Stomach (tissue), 8 donors: ENCODE measurements at regions not wholly inside any gene's neighbourhood (a gene's known extent, or its start where the extent isn't known, plus 50 kb on each side); places are given as distances from the start of the nearest gene placed in this dataset.

ENCODE experiments used
- DNase-seq, 2 donors: peaks; one replicate each; pipeline versions ENCODE4 v3.0.0 to v3.0.0-alpha.2; 2013 to 2019
- H3K27ac ChIP-seq, 5 donors: fragments of 200-600 bp in 4 of 5; sonication (generic) in 4 of 5; one replicate each; pipeline ENCODE4 v1.5.1; 2013 to 2019; ENCODE audit warnings: mild to moderate bottlenecking in 1 of 5, moderate library complexity in 1 of 5
- H3K27me3 ChIP-seq, 3 donors: fragments of 200-600 bp; sonication (generic); one replicate each; pipeline ENCODE4 v1.5.1; 2017 to 2019; ENCODE audit warnings: mixed run types in 1 of 3
- H3K36me3 ChIP-seq, 4 donors: fragments of 200-600 bp; sonication (generic); 1 replicate in 3 of 4; 2 replicates in 1 of 4; pipeline ENCODE4 v1.5.1; 2016 to 2019
- H3K4me1 ChIP-seq, 4 donors: fragments of 200-600 bp; sonication (generic); one replicate each; pipeline ENCODE4 v1.5.1; 2016 to 2019
- H3K4me3 ChIP-seq, 4 donors: fragments of 200-600 bp; sonication (generic) in 3 of 4; one replicate each; pipeline ENCODE4 v1.5.1; 2016 to 2019; ENCODE audit warnings: mild to moderate bottlenecking in 1 of 4
- H3K9me3 ChIP-seq, 4 donors: fragments of 200-600 bp; sonication (generic); one replicate each; pipeline ENCODE4 v1.5.1; 2016 to 2019
- EP300 ChIP-seq: sonication (generic); formaldehyde crosslinking; IDR thresholded peaks from one replicate; pipeline ENCODE4 v1.6.1; 2017; ENCODE audit warnings: antibody characterized with exemption
- POLR2A ChIP-seq, 4 donors: fragments of 450-650 bp; IDR thresholded peaks; one replicate each; pipeline ENCODE4 v1.6.1; 2016; ENCODE audit warnings: antibody characterized with exemption in 4 of 4, control low read depth in 2 of 4, mild to moderate bottlenecking in 1 of 4, moderate library complexity in 1 of 4
- POLR2AphosphoS5 ChIP-seq, 3 donors: sonication (generic); formaldehyde crosslinking; IDR thresholded peaks; one replicate each; pipeline ENCODE4 v1.6.1; 2016; ENCODE audit warnings: antibody characterized with exemption in 3 of 3
- WGBS, 5 donors: extraction: QIAGEN DNeasy Blood & Tissue Kit in 3 of 5; methylation state at CpG; one replicate each; pipeline versions ENCODE4 v1.1.5 to v1.1.7; 2013 to 2018; 5-methylcytosine and 5-hydroxymethylcytosine counted together
- intact Hi-C: fragments of 100-400 bp; cut with DNase I; formaldehyde crosslinking; loops from one replicate; pipeline ENCODE4 v1.15.1; 2023; ENCODE audit warnings: low total_unique reads
- TF ChIP-seq, protein P1 (sequence below), 7 experiments: fragments of 450-650 bp in 4 of 7; fragments of 200-600 bp in 3 of 7; sonication (generic) in 3 of 7; IDR thresholded peaks; one replicate each; pipeline ENCODE4 v1.5.1; 2016 to 2019; ENCODE audit warnings: antibody characterized with exemption in 7 of 7, control low read depth in 2 of 7, mild to moderate bottlenecking in 1 of 7
- donor health status: healthy with polysubstance abuse.
- donor health status: Bipolar disorder and iron deficiency.
- donor health status: healthy.

DNA sequence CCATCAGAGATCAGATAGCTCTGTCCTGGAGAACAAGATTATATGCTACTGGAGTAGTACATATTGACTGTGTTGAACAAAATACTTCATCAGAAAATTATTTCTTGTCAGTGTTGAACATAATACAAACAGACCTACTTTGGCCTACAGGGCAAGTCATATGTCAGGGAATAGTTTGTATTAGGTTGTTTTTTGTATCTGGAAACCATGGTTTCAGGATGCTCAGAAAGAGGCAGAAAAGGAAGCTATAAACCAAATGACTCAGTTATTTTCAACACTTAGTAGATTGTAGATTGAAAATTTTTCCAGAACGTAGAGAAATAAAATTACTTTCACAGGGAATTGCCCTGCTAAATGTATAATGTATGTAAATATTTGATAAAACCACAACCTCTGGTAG is 198.4 kb downstream of the CYB561 start:
- Histone ChIP-seq H3K9me3 (peaks cover 0 to 11% (median 2%) of the 10 kb centered on the region in 4 donors), H3K4me1 (peaks cover 0 to 16% (median 6%) of the 10 kb centered on the region in 4 donors), H3K4me3 (no peak overlapping the region), H3K36me3 (peaks cover 0 to 8% (median 0%) of the 10 kb centered on the region in 4 donors), H3K27me3 (no peaks in the 10 kb centered on the region), H3K27ac (no peak overlapping the region)
- DNase-seq = no peak
- intact Hi-C loops = no loop called here
- WGBS, 5 donors = 83 to 89% (median 86%) methylated on average over 1 of the region's 1 CpG
- TF ChIP-seq POLR2AphosphoS5 (IDR thresholded peaks at IDR 0.05) (no peak), EP300 (no peak), POLR2A (IDR thresholded peaks at IDR 0.05) (no peak)
- TF ChIP-seq, protein P1, sequence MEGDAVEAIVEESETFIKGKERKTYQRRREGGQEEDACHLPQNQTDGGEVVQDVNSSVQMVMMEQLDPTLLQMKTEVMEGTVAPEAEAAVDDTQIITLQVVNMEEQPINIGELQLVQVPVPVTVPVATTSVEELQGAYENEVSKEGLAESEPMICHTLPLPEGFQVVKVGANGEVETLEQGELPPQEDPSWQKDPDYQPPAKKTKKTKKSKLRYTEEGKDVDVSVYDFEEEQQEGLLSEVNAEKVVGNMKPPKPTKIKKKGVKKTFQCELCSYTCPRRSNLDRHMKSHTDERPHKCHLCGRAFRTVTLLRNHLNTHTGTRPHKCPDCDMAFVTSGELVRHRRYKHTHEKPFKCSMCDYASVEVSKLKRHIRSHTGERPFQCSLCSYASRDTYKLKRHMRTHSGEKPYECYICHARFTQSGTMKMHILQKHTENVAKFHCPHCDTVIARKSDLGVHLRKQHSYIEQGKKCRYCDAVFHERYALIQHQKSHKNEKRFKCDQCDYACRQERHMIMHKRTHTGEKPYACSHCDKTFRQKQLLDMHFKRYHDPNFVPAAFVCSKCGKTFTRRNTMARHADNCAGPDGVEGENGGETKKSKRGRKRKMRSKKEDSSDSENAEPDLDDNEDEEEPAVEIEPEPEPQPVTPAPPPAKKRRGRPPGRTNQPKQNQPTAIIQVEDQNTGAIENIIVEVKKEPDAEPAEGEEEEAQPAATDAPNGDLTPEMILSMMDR (IDR thresholded peaks at IDR 0.05) = no peak

DNA sequence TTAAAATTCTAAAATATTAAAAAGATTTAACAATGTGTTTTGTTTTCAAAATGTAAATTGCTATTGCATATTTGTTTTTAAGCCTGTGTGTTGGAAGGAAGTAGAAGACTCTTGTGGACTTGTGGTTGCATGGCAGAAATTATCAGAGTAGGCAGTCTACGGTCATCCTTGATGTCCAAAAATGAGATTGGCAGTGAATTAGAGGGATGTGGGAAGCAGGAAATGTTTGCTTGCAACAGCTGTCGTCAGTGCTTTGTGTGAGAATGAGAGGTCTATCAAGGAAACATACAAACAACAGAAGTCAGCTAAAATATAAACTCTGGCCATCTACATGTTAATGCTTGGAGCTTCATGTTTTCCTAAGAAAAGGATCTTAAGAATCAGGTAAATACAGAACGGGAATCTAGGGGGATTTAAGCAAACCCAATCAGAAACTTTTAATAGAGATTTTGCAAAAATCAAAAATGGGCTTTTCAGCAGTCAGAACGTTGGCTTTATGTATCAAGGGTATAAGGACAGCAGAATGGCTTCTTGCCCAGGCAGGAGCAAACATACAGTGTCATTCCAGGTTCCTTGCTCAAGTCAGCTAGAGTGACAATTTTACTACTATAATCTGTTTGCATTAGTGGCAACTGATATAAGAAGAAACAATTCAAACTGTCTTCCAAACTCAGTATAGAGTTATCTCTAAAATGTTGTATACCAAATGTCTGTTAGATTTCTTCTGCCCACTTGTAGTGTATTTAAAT is 196.7 kb downstream of the CYB561 start:
- TF ChIP-seq EP300 = no peak
- H3K4me3 ChIP-seq = no peak overlapping the region
- WGBS, 5 donors = 23 to 41% (median 24%) methylated on average over 4 of the region's 4 CpGs
- H3K27me3 ChIP-seq = no peaks in the 10 kb centered on the region
- DNase-seq = peak in 1 of 2 donors; percentile 9
- intact Hi-C loops = no loop called here
- H3K4me1 ChIP-seq = peaks cover 0 to 16% (median 6%) of the 10 kb centered on the region in 4 donors
- no peaks in the 10 kb centered on the region for H3K36me3 ChIP-seq
- no peak overlapping the region for H3K27ac ChIP-seq
- H3K9me3 ChIP-seq = peaks cover 0 to 5% (median 0%) of the 10 kb centered on the region in 4 donors

DNA sequence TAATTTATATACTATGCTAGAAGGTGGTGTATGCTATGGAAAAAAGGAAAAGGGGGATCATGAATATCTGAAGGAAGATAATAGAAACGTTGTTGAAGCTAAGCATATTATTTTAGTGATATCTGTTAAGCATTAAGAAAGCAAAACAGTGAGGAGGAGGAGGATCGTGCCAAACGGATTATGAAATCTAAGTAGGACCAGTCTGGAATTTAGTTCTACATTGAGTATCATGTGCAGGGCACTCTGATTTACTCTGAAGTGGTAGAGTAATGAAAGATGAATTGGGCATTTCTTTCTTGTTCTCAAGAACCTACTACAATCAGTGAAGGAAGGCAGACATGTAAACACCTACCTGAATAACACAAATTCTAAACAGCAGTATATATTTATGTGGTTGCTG is 195.3 kb downstream of the CYB561 start:
- no peaks in the 10 kb centered on the region for H3K9me3 ChIP-seq
- no peak for TF ChIP-seq POLR2AphosphoS5 (IDR thresholded peaks at IDR 0.05)
- no peak for TF ChIP-seq EP300
- TF ChIP-seq POLR2A (IDR thresholded peaks at IDR 0.05) = no peak
- TF ChIP-seq, protein P1 (IDR thresholded peaks at IDR 0.05) = no peak
- H3K4me1 ChIP-seq = peaks cover 0 to 16% (median 6%) of the 10 kb centered on the region in 4 donors
- intact Hi-C loops = no loop called here
- H3K27ac ChIP-seq = no peak overlapping the region
- DNase-seq = no peak
- WGBS, 5 donors = 17 to 62% (median 26%) methylated on average over 3 of the region's 3 CpGs
- H3K27me3 ChIP-seq = no peaks in the 10 kb centered on the region
- no peak overlapping the region for H3K4me3 ChIP-seq
- no peaks in the 10 kb centered on the region for H3K36me3 ChIP-seq

DNA sequence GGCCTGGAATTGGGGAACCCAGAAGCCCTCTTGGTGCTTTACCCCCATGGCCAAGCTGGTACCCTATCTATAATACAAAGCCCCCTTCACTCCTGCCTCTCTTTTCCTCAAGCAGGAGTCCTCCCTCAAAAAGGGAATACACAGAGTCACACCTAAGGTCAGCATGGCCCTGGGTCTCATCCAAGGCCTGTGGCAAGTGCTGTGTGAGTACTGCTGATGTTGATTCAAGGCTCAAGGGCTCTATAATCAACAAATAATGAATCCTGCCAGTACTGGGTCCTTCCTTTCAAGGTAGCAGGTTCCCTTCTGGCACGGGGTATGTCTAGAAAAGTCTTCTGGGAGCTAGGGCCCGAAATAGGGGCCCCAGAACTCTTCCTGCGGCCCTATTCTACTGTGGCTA is 187.3 kb downstream of the CYB561 start:
- Histone ChIP-seq H3K4me3 (no peak overlapping the region), H3K9me3 (no peaks in the 10 kb centered on the region), H3K36me3 (no peaks in the 10 kb centered on the region), H3K27ac (no peak overlapping the region), H3K27me3 (no peaks in the 10 kb centered on the region), H3K4me1 (no peaks in the 10 kb centered on the region)
- TF ChIP-seq POLR2AphosphoS5 (IDR thresholded peaks at IDR 0.05) = no peak
- TF ChIP-seq, protein P1 (IDR thresholded peaks at IDR 0.05) = no peak
- no peak for TF ChIP-seq POLR2A (IDR thresholded peaks at IDR 0.05)
- TF ChIP-seq EP300 = no peak
- intact Hi-C loops = no loop called here
- 72 to 90% (median 82%) methylated on average over 3 of the region's 3 CpGs for WGBS, 5 donors
- no peak for DNase-seq
